Glutamatergic neuron (in vitro differentiated cells): ENCODE measurements at regions not wholly inside any gene's neighbourhood (a gene's known extent, or its start where the extent isn't known, plus 50 kb on each side); places are given as distances from the start of the nearest gene placed in this dataset.

Experiments used
- DNase-seq: peaks from one replicate; pipeline ENCODE4 v3.0.0; 2022
- H3K27ac Mint-ChIP-seq: one replicate; pipeline ENCODE4 v1.8.0; 2020; ENCODE audit warnings: mild to moderate bottlenecking, mixed read lengths, inconsistent platforms; ENCODE audit not compliant: unreplicated experiment
- H3K27me3 Mint-ChIP-seq: one replicate; pipeline ENCODE4 v1.8.0; 2020; ENCODE audit warnings: mild to moderate bottlenecking, moderate library complexity, mixed read lengths, inconsistent platforms; ENCODE audit not compliant: unreplicated experiment
- H3K36me3 Mint-ChIP-seq: one replicate; pipeline ENCODE4 v1.8.0; 2020; ENCODE audit warnings: mild to moderate bottlenecking, mixed read lengths, inconsistent platforms; ENCODE audit not compliant: unreplicated experiment
- H3K4me1 Mint-ChIP-seq: one replicate; pipeline ENCODE4 v1.8.0; 2020; ENCODE audit warnings: mild to moderate bottlenecking, low read depth, mixed read lengths, inconsistent platforms; ENCODE audit not compliant: unreplicated experiment
- H3K4me3 Mint-ChIP-seq: one replicate; pipeline ENCODE4 v1.8.0; 2020; ENCODE audit warnings: mild to moderate bottlenecking, mixed read lengths, inconsistent platforms; ENCODE audit not compliant: unreplicated experiment
- H3K9me3 Mint-ChIP-seq: one replicate; pipeline ENCODE4 v1.8.0; 2020; ENCODE audit warnings: mild to moderate bottlenecking, moderate library complexity, mixed read lengths, inconsistent platforms; ENCODE audit not compliant: unreplicated experiment
- CTCF ChIP-seq: fragments of 200-600 bp; sonication (generic); IDR thresholded peaks from one replicate; pipeline ENCODE4 v1.5.0; 2021; ENCODE audit not compliant: partially characterized antibody, unreplicated experiment

- Mint-ChIP-seq H3K4me3 (no peak overlapping the region), H3K4me1 (no peaks in the 10 kb centered on the region), H3K36me3 (no peaks in the 10 kb centered on the region), H3K27ac (no peak overlapping the region), H3K27me3 (no peaks in the 10 kb centered on the region), H3K9me3 (no peaks in the 10 kb centered on the region)
- DNase-seq: no peak
- TF ChIP-seq CTCF: no peak
These were observed 202.6 kb downstream of the VGLL3 start for GRCh38 chr3:86788371-86788770.

GRCh38 chr3:86787091-86787490 is 203.9 kb downstream of the VGLL3 start:
- TF ChIP-seq CTCF: no peak
- H3K4me3 Mint-ChIP-seq: no peak overlapping the region
- no peaks in the 10 kb centered on the region for H3K36me3 Mint-ChIP-seq
- no peaks in the 10 kb centered on the region for H3K9me3 Mint-ChIP-seq
- DNase-seq: no peak
- no peak overlapping the region for H3K27ac Mint-ChIP-seq
- no peaks in the 10 kb centered on the region for H3K4me1 Mint-ChIP-seq
- H3K27me3 Mint-ChIP-seq: no peaks in the 10 kb centered on the region

GRCh38 chr3:86785386-86785785 is 205.6 kb downstream of the VGLL3 start:
- no peak overlapping the region for H3K27ac Mint-ChIP-seq
- DNase-seq: no peak
- no peak overlapping the region for H3K4me3 Mint-ChIP-seq
- no peaks in the 10 kb centered on the region for H3K4me1 Mint-ChIP-seq
- H3K27me3 Mint-ChIP-seq: no peaks in the 10 kb centered on the region
- TF ChIP-seq CTCF: no peak
- H3K9me3 Mint-ChIP-seq: no peaks in the 10 kb centered on the region
- no peaks in the 10 kb centered on the region for H3K36me3 Mint-ChIP-seq

- H3K27ac Mint-ChIP-seq: no peak overlapping the region
These were observed 208.1 kb downstream of the VGLL3 start for GRCh38 chr3:86782866-86783265.

GRCh38 chr3:86782286-86782685 is 208.7 kb downstream of the VGLL3 start:
- no peaks in the 10 kb centered on the region for H3K36me3 Mint-ChIP-seq
- TF ChIP-seq CTCF: no peak
- H3K4me3 Mint-ChIP-seq: no peak overlapping the region
- no peaks in the 10 kb centered on the region for H3K4me1 Mint-ChIP-seq
- H3K27ac Mint-ChIP-seq: no peak overlapping the region
- no peaks in the 10 kb centered on the region for H3K27me3 Mint-ChIP-seq
- peaks cover 2% of the 10 kb centered on the region for H3K9me3 Mint-ChIP-seq
- no peak for DNase-seq

More at GRCh38 chr3:86782866-86783265, 208.1 kb downstream of the VGLL3 start:
- no peak for TF ChIP-seq CTCF
- Mint-ChIP-seq H3K27me3 (no peaks in the 10 kb centered on the region), H3K4me1 (no peaks in the 10 kb centered on the region), H3K36me3 (no peaks in the 10 kb centered on the region), H3K9me3 (peaks cover 2% of the 10 kb centered on the region), H3K4me3 (no peak overlapping the region)
- no peak for DNase-seq
